ENCODE measurements at regions not wholly inside any gene's neighbourhood (a gene's known extent, or its start where the extent isn't known, plus 50 kb on each side); places are given as distances from the start of the nearest gene placed in this dataset.

- peaks cover 8% of the 10 kb centered on the region for H3K4me1 ChIP-seq (ENCODE audit: insufficient read depth)
- no peak for DNase-seq
- H3K9me3 ChIP-seq, result no peaks in the 10 kb centered on the region
- WGBS, 3 donors, result 94 to 96% (median 95%) methylated on average over 2 of the region's 2 CpGs
- no peaks in the 10 kb centered on the region for H3K36me3 ChIP-seq
- no peak overlapping the region for H3K27ac ChIP-seq
- TF ChIP-seq CTCF (IDR thresholded peaks at IDR 0.05), result no peak
- no peak for TF ChIP-seq POLR2A (IDR thresholded peaks at IDR 0.05)
- TF ChIP-seq EP300 (IDR thresholded peaks at IDR 0.05), result no peak
- H3K27me3 ChIP-seq, result no peaks in the 10 kb centered on the region
- H3K4me3 ChIP-seq, result no peak overlapping the region
- intact Hi-C loops (cut with DNase I), result no loop called here
These were observed 425.2 kb downstream of the COG6 start for GRCh38 chr13:40080676-40081075.

GRCh38 chr13:40082639-40083038, 427.2 kb downstream of the COG6 start:
- Histone ChIP-seq H3K4me3 (no peak overlapping the region), H3K36me3 (no peaks in the 10 kb centered on the region), H3K9me3 (no peaks in the 10 kb centered on the region), H3K4me1 (ENCODE audit: insufficient read depth) (peaks cover 8% of the 10 kb centered on the region), H3K27ac (no peak overlapping the region), H3K27me3 (no peaks in the 10 kb centered on the region)
- peak; percentile 51 to 77 (median 64) for DNase-seq
- intact Hi-C loops (cut with DNase I), result no loop called here
- 28 to 39% (median 29%) methylated on average over 8 of the region's 8 CpGs for WGBS, 3 donors
- TF ChIP-seq CTCF (IDR thresholded peaks at IDR 0.05), result no peak
- no peak for TF ChIP-seq POLR2A (IDR thresholded peaks at IDR 0.05)
- no peak for TF ChIP-seq EP300 (IDR thresholded peaks at IDR 0.05)

- Histone ChIP-seq H3K27ac (no peak overlapping the region), H3K9me3 (no peaks in the 10 kb centered on the region), H3K4me3 (no peak overlapping the region), H3K4me1 (ENCODE audit: insufficient read depth) (peaks cover 8% of the 10 kb centered on the region), H3K27me3 (no peaks in the 10 kb centered on the region), H3K36me3 (no peaks in the 10 kb centered on the region)
- 91 to 95% (median 93%) methylated on average over 2 of the region's 2 CpGs for WGBS, 3 donors
- intact Hi-C loops (cut with DNase I), result no loop called here
- TF ChIP-seq CTCF (IDR thresholded peaks at IDR 0.05), result no peak
- TF ChIP-seq POLR2A (IDR thresholded peaks at IDR 0.05), result no peak
- no peak for TF ChIP-seq EP300 (IDR thresholded peaks at IDR 0.05)
- DNase-seq, result no peak
These were observed 428.4 kb downstream of the COG6 start for GRCh38 chr13:40083841-40084240.

- TF ChIP-seq POLR2A (IDR thresholded peaks at IDR 0.05) (no peak), EP300 (IDR thresholded peaks at IDR 0.05) (no peak), CTCF (IDR thresholded peaks at IDR 0.05) (no peak)
- no peaks in the 10 kb centered on the region for H3K27me3 ChIP-seq
- no peaks in the 10 kb centered on the region for H3K36me3 ChIP-seq
- 68 to 72% (median 72%) methylated on average over 2 of the region's 2 CpGs for WGBS, 3 donors
- no peaks in the 10 kb centered on the region for H3K9me3 ChIP-seq
- peaks cover 8% of the 10 kb centered on the region for H3K4me1 ChIP-seq (ENCODE audit: insufficient read depth)
- DNase-seq, result no peak
- H3K27ac ChIP-seq, result no peak overlapping the region
- no peak overlapping the region for H3K4me3 ChIP-seq
- intact Hi-C loops (cut with DNase I), result no loop called here
These were observed 429.5 kb downstream of the COG6 start for GRCh38 chr13:40084934-40085333.
